ENCODE measurements at regions not wholly inside any gene's neighbourhood (a gene's known extent, or its start where the extent isn't known, plus 50 kb on each side); places are given as distances from the start of the nearest gene placed in this dataset.

GRCh38 chr1:37130221-37130948 is 96.1 kb upstream of the GRIK3 start:
- DNase-seq = no peak

GRCh38 chr1:37131281-37131680 is 97.0 kb upstream of the GRIK3 start:
- no peak for DNase-seq

GRCh38 chr1:37133276-37134145 is 99.2 kb upstream of the GRIK3 start:
- DNase-seq = no peak

- DNase-seq = no peak
Measured at GRCh38 chr1:37134599-37134998, 100.3 kb upstream of the GRIK3 start.

- DNase-seq = no peak
Measured at GRCh38 chr1:37135032-37135431, 100.7 kb upstream of the GRIK3 start.

- DNase-seq = no peak
Measured at GRCh38 chr1:37137014-37137413, 102.7 kb upstream of the GRIK3 start.

GRCh38 chr1:37137601-37138000 is 103.3 kb upstream of the GRIK3 start:
- no peak for DNase-seq

GRCh38 chr1:37143800-37144199 is 109.5 kb upstream of the GRIK3 start:
- DNase-seq = no peak

- no peak for DNase-seq
Measured at GRCh38 chr1:37146071-37146470, 111.8 kb upstream of the GRIK3 start.

DNA sequence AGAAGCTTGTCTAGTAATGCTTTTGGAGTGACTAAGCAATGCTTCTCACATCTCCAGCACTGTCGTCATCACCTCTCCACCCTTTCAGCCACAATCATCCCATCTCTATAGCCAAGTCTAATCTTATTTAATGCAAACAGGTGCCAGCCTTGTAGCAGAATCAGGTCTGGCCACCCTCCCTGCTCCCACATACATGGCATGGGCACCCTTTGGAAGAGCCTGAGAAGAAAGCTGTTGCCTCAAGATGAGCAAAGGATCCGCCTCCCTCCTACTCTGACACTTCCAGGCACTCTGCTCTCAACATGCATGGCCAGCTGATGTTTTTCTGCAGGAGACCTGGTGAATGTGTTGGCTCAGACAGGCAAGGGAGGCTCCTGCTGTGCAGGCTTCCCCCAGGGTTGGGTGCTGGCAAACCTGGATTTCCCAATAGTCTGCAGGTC is 113.1 kb upstream of the GRIK3 start:
- DNase-seq = no peak

- no peak for DNase-seq
Measured at GRCh38 chr1:37147906-37148305, 113.6 kb upstream of the GRIK3 start.

GRCh38 chr1:37148663-37149062 is 114.3 kb upstream of the GRIK3 start:
- DNase-seq = no peak

DNA sequence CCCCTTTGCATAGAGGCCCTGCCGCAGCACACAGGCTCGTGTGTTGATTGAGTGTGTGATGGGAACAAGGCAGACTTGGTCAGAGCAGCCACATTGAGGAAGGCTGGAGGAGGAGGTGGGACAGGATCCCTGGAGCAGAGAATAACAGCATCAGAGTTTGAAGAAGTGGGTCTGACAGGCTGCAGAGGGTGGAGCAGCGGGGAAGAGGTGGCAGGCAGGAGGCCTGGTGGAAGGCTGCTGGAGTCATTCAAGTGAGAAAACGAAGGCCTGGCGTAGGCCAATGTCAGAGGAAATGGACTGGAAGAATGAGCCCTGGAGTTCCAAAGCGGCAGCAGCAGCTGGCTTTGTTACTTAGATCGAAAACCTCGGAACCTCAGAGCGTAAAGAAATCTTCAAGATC is 115.0 kb upstream of the GRIK3 start:
- DNase-seq = no peak

GRCh38 chr1:37150986-37151385 is 116.7 kb upstream of the GRIK3 start:
- no peak for DNase-seq

- DNase-seq = no peak
Measured at GRCh38 chr1:37151789-37152188, 117.5 kb upstream of the GRIK3 start.

DNA sequence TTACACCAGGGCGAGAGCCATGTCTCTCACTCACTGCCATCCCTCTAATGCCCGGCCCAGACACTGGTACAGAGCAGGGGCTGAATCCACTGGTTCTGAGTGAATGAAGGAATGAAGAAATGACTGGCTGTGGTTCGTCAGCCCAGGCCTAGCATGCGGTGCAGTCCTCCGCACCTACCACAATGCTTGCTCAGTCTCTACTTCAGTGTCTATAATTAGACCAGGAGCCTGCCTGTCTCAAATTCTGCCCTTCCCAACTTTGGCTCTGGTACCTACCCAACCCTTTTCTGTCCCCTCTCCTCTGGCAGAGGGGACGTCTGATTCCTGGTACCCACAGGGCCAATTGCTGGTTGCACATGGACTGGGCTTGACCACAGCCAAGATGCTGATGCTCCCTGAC is 118.2 kb upstream of the GRIK3 start:
- no peak for DNase-seq

- no peak for DNase-seq
Measured at GRCh38 chr1:37153116-37154100, 119.1 kb upstream of the GRIK3 start.

DNA sequence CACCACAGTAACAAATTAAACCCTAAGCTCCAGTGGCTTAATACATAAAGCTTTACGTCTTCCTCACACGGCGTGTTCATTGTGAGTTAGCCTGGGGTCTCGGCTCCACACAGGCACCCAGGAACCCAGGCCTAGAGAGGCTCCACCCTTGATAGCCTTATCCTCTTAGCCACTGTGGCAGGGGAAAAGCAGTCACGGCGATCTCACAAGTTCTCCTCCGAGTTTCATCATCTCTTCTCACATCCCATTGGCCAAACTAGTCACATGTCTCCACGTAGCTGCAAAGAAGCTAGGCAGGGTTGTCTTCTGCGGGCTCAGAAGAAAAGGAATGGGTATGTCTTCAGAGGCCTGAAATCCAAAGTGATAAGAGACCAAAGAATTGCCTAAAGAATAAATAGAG is 122.3 kb upstream of the GRIK3 start:
- DNase-seq = no peak

DNA sequence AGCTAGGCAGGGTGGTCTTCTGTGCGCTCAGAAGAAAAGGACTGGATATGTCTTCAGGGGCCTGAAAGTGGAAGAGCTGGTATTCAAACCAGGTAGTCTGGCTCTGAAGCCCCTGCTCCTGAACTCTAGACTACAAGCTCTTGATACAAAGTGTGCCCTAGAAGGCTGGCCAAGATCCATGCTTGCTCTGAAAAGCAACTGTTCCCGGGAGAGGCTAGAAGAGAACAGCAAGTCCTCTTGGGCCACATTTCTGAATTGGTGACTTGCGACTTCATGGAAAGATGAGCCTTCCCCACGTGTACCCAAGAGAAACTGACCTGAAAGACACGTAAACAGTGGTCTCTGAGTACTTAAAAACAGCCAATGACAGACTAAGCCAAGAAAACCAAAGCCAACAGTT is 123.3 kb upstream of the GRIK3 start:
- no peak for DNase-seq

- no peak for DNase-seq
Measured at GRCh38 chr1:37158113-37158749, 123.9 kb upstream of the GRIK3 start.

- DNase-seq = no peak
Measured at GRCh38 chr1:37159102-37159501, 124.8 kb upstream of the GRIK3 start.

DNA sequence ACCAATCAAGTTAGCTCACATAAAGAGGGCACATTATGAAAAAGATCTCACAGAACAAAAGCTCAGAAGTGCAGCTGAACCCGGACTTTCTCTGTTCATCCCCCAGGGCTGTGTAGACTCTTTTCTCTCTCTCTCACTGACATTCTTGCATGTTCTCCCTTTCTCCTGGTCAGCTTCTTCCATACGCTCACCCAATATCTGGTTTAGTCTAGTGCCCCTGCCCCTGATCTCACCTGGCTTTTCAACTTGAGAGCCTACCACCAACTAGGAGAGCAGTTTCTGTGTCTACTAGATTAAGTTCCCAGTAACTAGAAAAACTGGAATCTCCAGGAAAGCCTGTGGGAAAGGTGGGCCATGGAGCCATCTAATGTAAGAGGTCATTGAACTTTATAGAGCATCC is 126.9 kb upstream of the GRIK3 start:
- no peak for DNase-seq

GRCh38 chr1:37162059-37162458 is 127.7 kb upstream of the GRIK3 start:
- no peak for DNase-seq
